Urinary bladder (tissue), 3 donors: ENCODE measurements at regions not wholly inside any gene's neighbourhood (a gene's known extent, or its start where the extent isn't known, plus 50 kb on each side); places are given as distances from the start of the nearest gene placed in this dataset.
A peak's percentile ranks its signal among the peaks of the same experiment; 100 is the strongest.

Source experiments
- DNase-seq: peaks from one replicate; pipeline ENCODE4 v3.0.0-alpha.2; 2015; ENCODE audit errors: extremely low spot score
- H3K27ac ChIP-seq: one replicate; pipeline ENCODE4 v1.5.1; 2013; ENCODE audit warnings: low read depth, mild to moderate bottlenecking, moderate library complexity
- H3K36me3 ChIP-seq: one replicate; pipeline ENCODE4 v1.6.1; 2013; ENCODE audit warnings: mild to moderate bottlenecking, moderate library complexity; ENCODE audit not compliant: insufficient read depth
- H3K4me1 ChIP-seq: one replicate; pipeline ENCODE4 v1.6.1; 2013; ENCODE audit warnings: mild to moderate bottlenecking, moderate library complexity; ENCODE audit not compliant: insufficient read depth
- H3K4me3 ChIP-seq: one replicate; pipeline ENCODE4 v1.5.1; 2013; ENCODE audit warnings: low read depth, low read length
- WGBS: extraction: QIAGEN DNeasy Blood & Tissue Kit; methylation state at CpG from one replicate; pipeline ENCODE4 v1.1.7; 2013; 5-methylcytosine and 5-hydroxymethylcytosine counted together
- donor health status: healthy with polysubstance abuse.
- donor health status: healthy.

DNA sequence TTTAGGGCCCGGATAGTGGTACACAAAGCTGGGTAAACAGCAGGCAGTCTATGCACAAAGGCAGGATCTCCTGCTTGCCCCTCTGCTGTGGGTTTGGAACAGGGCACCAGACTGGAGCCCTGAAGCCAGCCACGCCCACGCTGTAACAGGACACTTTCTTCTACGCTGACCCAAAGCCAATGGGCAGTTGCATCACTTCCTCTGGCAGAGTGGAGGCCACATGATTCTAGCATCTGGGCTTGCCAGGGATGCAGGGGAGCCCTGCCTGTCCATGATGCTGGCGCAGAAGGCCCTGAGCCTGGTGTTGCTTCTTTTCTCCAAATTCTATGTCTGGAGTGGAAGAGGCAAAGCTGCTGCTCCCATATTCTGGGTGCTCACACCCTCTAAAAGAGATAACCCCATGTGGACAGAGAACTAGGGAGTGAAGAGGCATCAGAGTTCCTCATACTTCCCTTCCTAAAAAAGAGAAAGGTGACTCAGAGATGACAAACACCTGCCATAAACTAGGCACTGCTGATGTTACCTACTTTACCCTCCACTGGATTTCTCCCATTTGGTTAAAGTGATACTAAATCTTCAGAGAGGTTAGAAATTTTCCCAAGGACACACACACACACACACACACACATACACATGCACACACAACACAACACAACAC is 260.3 kb upstream of the KLF4 start:
- no peak for DNase-seq
- no peaks in the 10 kb centered on the region for H3K36me3 ChIP-seq
- peak overlapping the region; percentile 79 for H3K27ac ChIP-seq
- peaks cover 4% of the 10 kb centered on the region for H3K4me1 ChIP-seq
- H3K4me3 ChIP-seq = no peak overlapping the region
- 45% methylated on average over 5 of the region's 5 CpGs for WGBS

GRCh38 chr9:107744873-107745272 is 255.3 kb upstream of the KLF4 start:
- Histone ChIP-seq H3K27ac (no peak overlapping the region), H3K4me3 (no peak overlapping the region), H3K36me3 (no peaks in the 10 kb centered on the region), H3K4me1 (no peaks in the 10 kb centered on the region)
- DNase-seq = no peak
- 95% methylated on average over 2 of the region's 2 CpGs for whole genome bisulfite sequencing

- no peak for DNase-seq
- whole genome bisulfite sequencing = 75% methylated on average over 10 of the region's 10 CpGs
- H3K27ac ChIP-seq = no peak overlapping the region
These were observed 253.2 kb upstream of the KLF4 start for GRCh38 chr9:107742531-107743309.

GRCh38 chr9:107740088-107740980 is 250.8 kb upstream of the KLF4 start:
- no peak for DNase-seq
- no peaks in the 10 kb centered on the region for H3K4me1 ChIP-seq
- no peak overlapping the region for H3K27ac ChIP-seq
- no peak overlapping the region for H3K4me3 ChIP-seq
- 80% methylated on average over 10 of the region's 10 CpGs for WGBS
- no peaks in the 10 kb centered on the region for H3K36me3 ChIP-seq

More at GRCh38 chr9:107742531-107743309, 253.2 kb upstream of the KLF4 start:
- Histone ChIP-seq H3K36me3 (no peaks in the 10 kb centered on the region), H3K4me3 (no peak overlapping the region), H3K4me1 (no peaks in the 10 kb centered on the region)

GRCh38 chr9:107739601-107740082 is 250.1 kb upstream of the KLF4 start:
- Histone ChIP-seq H3K4me3 (no peak overlapping the region), H3K27ac (peak overlapping the region; percentile 85), H3K4me1 (no peaks in the 10 kb centered on the region), H3K36me3 (no peaks in the 10 kb centered on the region)
- WGBS = 36% methylated on average over 12 of the region's 12 CpGs
- DNase-seq = no peak

- no peak for DNase-seq
- 88% methylated on average over 2 of the region's 2 CpGs for WGBS
These were observed 249.2 kb upstream of the KLF4 start for GRCh38 chr9:107738789-107739188.

GRCh38 chr9:107737987-107738743 is 248.6 kb upstream of the KLF4 start:
- no peak overlapping the region for H3K4me3 ChIP-seq

More at GRCh38 chr9:107738789-107739188, 249.2 kb upstream of the KLF4 start:
- no peaks in the 10 kb centered on the region for H3K4me1 ChIP-seq
- peak overlapping the region; percentile 89 for H3K27ac ChIP-seq
- H3K4me3 ChIP-seq = no peak overlapping the region
- H3K36me3 ChIP-seq = no peaks in the 10 kb centered on the region

GRCh38 chr9:107737610-107737986 is 248.0 kb upstream of the KLF4 start:
- 87% methylated on average over 5 of the region's 5 CpGs for WGBS
- no peak for DNase-seq
- Histone ChIP-seq H3K4me1 (no peaks in the 10 kb centered on the region), H3K36me3 (no peaks in the 10 kb centered on the region), H3K4me3 (no peak overlapping the region), H3K27ac (peak overlapping the region; percentile 81)

More at GRCh38 chr9:107737987-107738743, 248.6 kb upstream of the KLF4 start:
- no peaks in the 10 kb centered on the region for H3K36me3 ChIP-seq
- H3K27ac ChIP-seq = peak overlapping the region; percentile 89
- no peaks in the 10 kb centered on the region for H3K4me1 ChIP-seq
- peak; percentile 52 for DNase-seq
- WGBS = 44% methylated on average over 17 of the region's 17 CpGs

- H3K27ac ChIP-seq = no peak overlapping the region
These were observed 246.3 kb upstream of the KLF4 start for GRCh38 chr9:107735821-107736220.

GRCh38 chr9:107734256-107735013 is 244.9 kb upstream of the KLF4 start:
- 55% methylated on average over 9 of the region's 9 CpGs for WGBS

More at GRCh38 chr9:107735821-107736220, 246.3 kb upstream of the KLF4 start:
- DNase-seq = no peak
- H3K36me3 ChIP-seq = no peaks in the 10 kb centered on the region
- H3K4me1 ChIP-seq = no peaks in the 10 kb centered on the region
- no peak overlapping the region for H3K4me3 ChIP-seq
- 84% methylated on average over 1 of the region's 1 CpG for WGBS

GRCh38 chr9:107733523-107733894 is 243.9 kb upstream of the KLF4 start:
- Histone ChIP-seq H3K4me1 (no peaks in the 10 kb centered on the region), H3K27ac (peak overlapping the region; percentile 76), H3K36me3 (no peaks in the 10 kb centered on the region), H3K4me3 (no peak overlapping the region)
- no peak for DNase-seq
- WGBS = 52% methylated on average over 5 of the region's 5 CpGs

More at GRCh38 chr9:107734256-107735013, 244.9 kb upstream of the KLF4 start:
- no peaks in the 10 kb centered on the region for H3K4me1 ChIP-seq
- H3K4me3 ChIP-seq = no peak overlapping the region
- peak overlapping the region; percentile 86 for H3K27ac ChIP-seq
- H3K36me3 ChIP-seq = no peaks in the 10 kb centered on the region
- no peak for DNase-seq

DNA sequence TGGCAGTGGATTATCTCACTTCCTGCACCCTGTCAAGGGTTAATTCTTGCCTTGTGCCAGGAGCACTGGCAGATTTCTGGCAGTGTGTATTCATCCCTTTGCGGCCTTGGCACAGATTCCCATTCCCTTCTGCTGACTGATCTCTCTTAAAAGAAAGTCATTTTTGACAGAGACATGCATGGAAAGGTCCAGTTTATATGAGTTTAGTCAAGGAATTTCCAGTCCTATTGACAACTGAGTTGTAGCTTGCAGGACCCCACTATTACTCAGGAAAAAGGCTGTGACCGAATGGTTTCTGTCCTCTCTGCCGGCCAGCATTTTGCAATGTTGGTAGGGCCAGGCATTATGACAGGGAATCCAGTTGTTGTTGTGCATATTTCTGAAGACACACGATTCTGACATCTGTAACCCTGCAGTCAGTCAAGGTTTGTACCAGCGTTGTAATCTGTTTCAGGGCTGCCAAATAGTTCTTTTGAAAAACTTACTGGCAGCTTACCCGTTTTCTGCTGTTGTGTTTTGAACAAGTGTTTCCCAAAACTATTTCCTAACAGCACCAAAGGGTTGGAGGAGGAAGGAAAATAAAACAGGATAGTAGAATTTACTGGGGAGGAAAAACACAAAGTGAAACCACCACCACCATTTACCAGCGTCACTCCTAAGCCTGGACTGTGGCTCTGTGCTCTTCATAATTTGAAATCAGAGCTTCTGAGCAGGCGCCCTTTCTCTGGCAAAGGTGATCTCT is 243.4 kb upstream of the KLF4 start:
- DNase-seq = no peak
- 26% methylated on average over 8 of the region's 8 CpGs for WGBS
- Histone ChIP-seq H3K27ac (peak overlapping the region; percentile 76), H3K36me3 (no peaks in the 10 kb centered on the region), H3K4me3 (no peak overlapping the region), H3K4me1 (no peaks in the 10 kb centered on the region)
